Tibial artery (tissue), 4 donors: ENCODE measurements at regions not wholly inside any gene's neighbourhood (a gene's known extent, or its start where the extent isn't known, plus 50 kb on each side); places are given as distances from the start of the nearest gene placed in this dataset.

ENCODE experiments used
- DNase-seq, 2 donors: peaks; one replicate each; pipeline ENCODE4 v3.0.0-alpha.2; 2019
- H3K27ac ChIP-seq, 2 donors: fragments of 200-600 bp; sonication (generic) in 1 of 2; 1 replicate in 1 of 2; 2 replicates in 1 of 2; pipeline ENCODE4 v1.5.1; 2018 to 2019; ENCODE audit warnings: mild to moderate bottlenecking in 1 of 2
- H3K27me3 ChIP-seq, 2 donors: fragments of 200-600 bp; sonication (generic) in 1 of 2; one replicate each; pipeline versions ENCODE4 v1.5.1 to v1.6.0; 2016 to 2019
- H3K36me3 ChIP-seq, 3 donors: fragments of 200-600 bp; sonication (generic) in 2 of 3; one replicate each; pipeline ENCODE4 v1.5.1; 2016 to 2019; ENCODE audit warnings: mild to moderate bottlenecking in 2 of 3
- H3K4me1 ChIP-seq, 4 donors: fragments of 200-600 bp; sonication (generic) in 2 of 4; 1 replicate in 3 of 4; 2 replicates in 1 of 4; pipeline ENCODE4 v1.5.1; 2016 to 2019
- H3K4me3 ChIP-seq, 2 donors: fragments of 200-600 bp; sonication (generic) in 1 of 2; 1 replicate in 1 of 2; 2 replicates in 1 of 2; pipeline ENCODE4 v1.5.1; 2018 to 2019; ENCODE audit warnings: mild to moderate bottlenecking in 2 of 2
- H3K9me3 ChIP-seq, 3 donors: fragments of 200-600 bp; sonication (generic) in 1 of 3; one replicate each; pipeline ENCODE4 v1.5.1; 2016 to 2019
- intact Hi-C: fragments of 100-400 bp; cut with DNase I; formaldehyde crosslinking; loops from one replicate; pipeline ENCODE4 v1.15.0; 2023; ENCODE audit warnings: low total_unique reads
- TF ChIP-seq, protein P1 (sequence below), 2 experiments: fragments of 200-600 bp in 1 of 2; fragments of 450-650 bp in 1 of 2; IDR thresholded peaks; one replicate each; pipeline ENCODE4 v1.5.1; 2017 to 2019; ENCODE audit warnings: antibody characterized with exemption in 2 of 2, mild to moderate bottlenecking in 1 of 2, moderate library complexity in 1 of 2

DNA sequence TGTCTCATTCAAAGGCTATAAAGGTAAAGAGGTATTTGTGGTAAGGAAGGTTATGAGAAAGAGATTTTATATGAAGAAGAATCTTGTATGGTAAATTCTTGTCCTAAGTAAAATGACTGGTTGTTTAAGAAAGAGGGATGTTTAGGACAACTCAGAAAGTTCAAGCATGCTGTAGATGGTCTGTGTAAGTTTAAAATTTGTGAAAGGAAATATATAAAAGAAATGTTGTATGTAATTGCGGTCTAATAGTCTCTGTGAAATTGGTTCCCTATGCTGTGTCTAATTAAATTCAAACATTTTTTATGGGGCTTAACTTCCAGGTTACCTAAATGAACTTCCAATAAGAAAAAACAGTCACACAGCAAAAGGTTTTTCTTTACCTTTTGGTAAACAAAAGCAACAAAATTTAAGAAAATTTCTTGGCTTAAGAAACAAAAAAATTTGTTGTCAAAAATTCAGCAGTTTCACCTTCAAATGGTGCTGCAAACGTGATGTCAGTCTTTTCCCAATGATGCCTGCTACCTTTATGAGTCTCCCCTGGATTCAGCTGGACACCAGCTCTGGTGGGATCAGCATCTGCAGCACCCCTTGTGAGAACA lies 83.0 kb upstream of the FCN1 start:
- H3K36me3 ChIP-seq: no peaks in the 10 kb centered on the region
- no peak overlapping the region for H3K27ac ChIP-seq
- no peaks in the 10 kb centered on the region for H3K9me3 ChIP-seq
- DNase-seq: no peak
- H3K4me3 ChIP-seq: no peak overlapping the region
- H3K4me1 ChIP-seq: no peaks in the 10 kb centered on the region
- TF ChIP-seq, protein P1, sequence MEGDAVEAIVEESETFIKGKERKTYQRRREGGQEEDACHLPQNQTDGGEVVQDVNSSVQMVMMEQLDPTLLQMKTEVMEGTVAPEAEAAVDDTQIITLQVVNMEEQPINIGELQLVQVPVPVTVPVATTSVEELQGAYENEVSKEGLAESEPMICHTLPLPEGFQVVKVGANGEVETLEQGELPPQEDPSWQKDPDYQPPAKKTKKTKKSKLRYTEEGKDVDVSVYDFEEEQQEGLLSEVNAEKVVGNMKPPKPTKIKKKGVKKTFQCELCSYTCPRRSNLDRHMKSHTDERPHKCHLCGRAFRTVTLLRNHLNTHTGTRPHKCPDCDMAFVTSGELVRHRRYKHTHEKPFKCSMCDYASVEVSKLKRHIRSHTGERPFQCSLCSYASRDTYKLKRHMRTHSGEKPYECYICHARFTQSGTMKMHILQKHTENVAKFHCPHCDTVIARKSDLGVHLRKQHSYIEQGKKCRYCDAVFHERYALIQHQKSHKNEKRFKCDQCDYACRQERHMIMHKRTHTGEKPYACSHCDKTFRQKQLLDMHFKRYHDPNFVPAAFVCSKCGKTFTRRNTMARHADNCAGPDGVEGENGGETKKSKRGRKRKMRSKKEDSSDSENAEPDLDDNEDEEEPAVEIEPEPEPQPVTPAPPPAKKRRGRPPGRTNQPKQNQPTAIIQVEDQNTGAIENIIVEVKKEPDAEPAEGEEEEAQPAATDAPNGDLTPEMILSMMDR (IDR thresholded peaks at IDR 0.05): no peak
- intact Hi-C loops: no loop called here
- peaks cover 0 to 17% of the 10 kb centered on the region in 2 donors for H3K27me3 ChIP-seq

GRCh38 chr9:135001526-135001925 lies 83.8 kb upstream of the FCN1 start:
- H3K36me3 ChIP-seq: no peaks in the 10 kb centered on the region
- no peaks in the 10 kb centered on the region for H3K4me1 ChIP-seq
- no peak overlapping the region for H3K4me3 ChIP-seq
- no peak for DNase-seq
- no peak overlapping the region for H3K27ac ChIP-seq
- intact Hi-C loops: no loop called here
- TF ChIP-seq, protein P1 (IDR thresholded peaks at IDR 0.05): no peak
- H3K27me3 ChIP-seq: peaks cover 0 to 12% of the 10 kb centered on the region in 2 donors
- H3K9me3 ChIP-seq: no peaks in the 10 kb centered on the region

DNA sequence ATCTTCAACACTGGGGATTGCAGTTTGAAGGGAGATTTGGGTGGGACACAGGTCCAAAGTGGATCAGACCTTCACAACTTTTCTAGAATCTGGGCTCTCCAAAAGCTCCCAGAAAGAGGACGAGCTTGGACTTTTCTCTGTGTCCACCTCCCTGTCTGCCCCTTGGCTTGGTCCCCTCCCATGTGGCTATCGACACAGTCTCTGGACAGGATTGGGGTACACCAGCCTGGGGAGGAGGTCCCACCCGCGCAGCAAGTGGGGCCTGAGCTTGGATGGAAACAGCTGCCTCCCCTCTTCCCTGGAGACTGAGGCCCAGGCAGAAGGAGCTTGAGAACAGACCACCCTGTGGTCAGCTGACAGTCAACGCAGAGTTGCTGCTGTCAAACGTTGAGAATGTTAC lies 84.6 kb upstream of the FCN1 start:
- TF ChIP-seq, protein P1 (IDR thresholded peaks at IDR 0.05): no peak
- H3K4me3 ChIP-seq: no peak overlapping the region
- no peak overlapping the region for H3K27ac ChIP-seq
- no peak for DNase-seq
- no peaks in the 10 kb centered on the region for H3K9me3 ChIP-seq
- intact Hi-C loops: no loop called here
- H3K36me3 ChIP-seq: no peaks in the 10 kb centered on the region
- H3K4me1 ChIP-seq: no peaks in the 10 kb centered on the region
- H3K27me3 ChIP-seq: peaks cover 0 to 16% of the 10 kb centered on the region in 2 donors

DNA sequence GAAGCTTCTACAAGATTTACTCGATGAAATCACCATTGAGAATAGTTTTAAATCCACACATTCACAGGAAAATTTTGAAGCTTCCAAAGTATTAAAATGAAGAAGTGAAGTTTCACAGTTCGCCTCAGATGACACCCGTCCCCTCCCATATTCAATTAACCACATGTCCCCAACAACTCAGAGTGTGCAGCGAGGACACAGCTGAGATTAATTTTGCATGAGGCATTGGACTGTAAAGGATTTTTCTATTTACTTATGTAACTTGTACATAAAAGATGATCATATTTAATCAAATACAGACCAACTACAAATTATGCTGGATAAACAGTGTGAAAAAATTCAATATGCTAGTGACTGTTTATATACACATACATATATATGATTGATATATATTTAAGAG lies 84.7 kb upstream of the OLFM1 start:
- peaks cover 0 to 21% of the 10 kb centered on the region in 2 donors for H3K27me3 ChIP-seq
- no peaks in the 10 kb centered on the region for H3K36me3 ChIP-seq
- no peaks in the 10 kb centered on the region for H3K4me1 ChIP-seq
- no peaks in the 10 kb centered on the region for H3K9me3 ChIP-seq
- no peak overlapping the region for H3K27ac ChIP-seq
- TF ChIP-seq, protein P1 (IDR thresholded peaks at IDR 0.05): no peak
- no peak overlapping the region for H3K4me3 ChIP-seq
- DNase-seq: no peak
- intact Hi-C loops: no loop called here

- intact Hi-C loops: no loop called here
- H3K36me3 ChIP-seq: no peaks in the 10 kb centered on the region
- no peak overlapping the region for H3K27ac ChIP-seq
- TF ChIP-seq, protein P1 (IDR thresholded peaks at IDR 0.05): no peak
- no peak overlapping the region for H3K4me3 ChIP-seq
- no peaks in the 10 kb centered on the region for H3K9me3 ChIP-seq
- peaks cover 0 to 29% of the 10 kb centered on the region in 2 donors for H3K27me3 ChIP-seq
- no peak for DNase-seq
- H3K4me1 ChIP-seq: no peaks in the 10 kb centered on the region
Observed at GRCh38 chr9:135004772-135005171, 82.7 kb upstream of the OLFM1 start.
